GM23248 (cell line): ENCODE measurements at regions not wholly inside any gene's neighbourhood (a gene's known extent, or its start where the extent isn't known, plus 50 kb on each side); places are given as distances from the start of the nearest gene placed in this dataset.

Experiments used
- DNase-seq: peaks from one replicate; pipeline ENCODE4 v3.0.0-alpha.2; 2015
- H2AFZ ChIP-seq: fragments of 200-600 bp; sonication (generic); 2 replicates; pipeline ENCODE4 v1.6.1; 2016; ENCODE audit warnings: antibody characterized with exemption
- H3F3A ChIP-seq: fragments of 200-600 bp; sonication (generic); 2 replicates; pipeline ENCODE4 v1.6.1; 2016; ENCODE audit warnings: mild to moderate bottlenecking, antibody characterized with exemption, mixed run types; ENCODE audit not compliant: insufficient read depth
- H3K27ac ChIP-seq: fragments of 200-600 bp; sonication (generic); 2 replicates; pipeline ENCODE4 v1.5.1; 2016; ENCODE audit warnings: mild to moderate bottlenecking
- H3K27me3 ChIP-seq: fragments of 200-600 bp; sonication (generic); replicated peaks from 2 replicates; pipeline ENCODE4 v1.6.1; 2016; ENCODE audit warnings: mild to moderate bottlenecking; ENCODE audit not compliant: insufficient read depth
- H3K36me3 ChIP-seq: fragments of 200-600 bp; sonication (generic); 2 replicates; pipeline ENCODE4 v1.6.1; 2016; ENCODE audit warnings: low read depth, mild to moderate bottlenecking
- H3K4me1 ChIP-seq: fragments of 200-600 bp; sonication (generic); 2 replicates; pipeline ENCODE4 v1.6.1; 2016; ENCODE audit warnings: mild to moderate bottlenecking; ENCODE audit not compliant: insufficient read depth
- H3K4me2 ChIP-seq: fragments of 200-600 bp; sonication (generic); one replicate; pipeline ENCODE4 v1.6.1; 2016; ENCODE audit warnings: mild to moderate bottlenecking; ENCODE audit not compliant: unreplicated experiment
- H3K4me3 ChIP-seq: fragments of 200-600 bp; sonication (generic); 2 replicates; pipeline ENCODE4 v1.5.1; 2016; ENCODE audit warnings: mild to moderate bottlenecking
- H3K79me2 ChIP-seq: fragments of 200-600 bp; sonication (generic); 2 replicates; pipeline ENCODE4 v1.6.1; 2016; ENCODE audit warnings: mild to moderate bottlenecking; ENCODE audit not compliant: insufficient read depth
- H3K9ac ChIP-seq: fragments of 200-600 bp; sonication (generic); 2 replicates; pipeline ENCODE4 v1.6.1; 2016; ENCODE audit warnings: mild to moderate bottlenecking
- H3K9me2 ChIP-seq: fragments of 200-600 bp; sonication (generic); 2 replicates; pipeline ENCODE4 v1.6.1; 2016; ENCODE audit warnings: mixed run types, mild to moderate bottlenecking, moderate library complexity; ENCODE audit not compliant: insufficient read depth
- H3K9me3 ChIP-seq: fragments of 200-600 bp; sonication (generic); one replicate; pipeline ENCODE4 v1.6.1; 2017; ENCODE audit warnings: low read depth
- H4K20me1 ChIP-seq: fragments of 200-600 bp; sonication (generic); 2 replicates; pipeline ENCODE4 v1.6.0; 2016; ENCODE audit not compliant: insufficient read depth
- EZH2 ChIP-seq: fragments of 200-600 bp; sonication (generic); IDR thresholded peaks from 2 replicates; pipeline ENCODE4 v1.6.1; 2018; ENCODE audit warnings: antibody characterized with exemption, mild to moderate bottlenecking; ENCODE audit not compliant: insufficient read depth, poor library complexity, severe bottlenecking
- EZH2phosphoT487 ChIP-seq: fragments of 200-600 bp; sonication (generic); IDR thresholded peaks from 2 replicates; pipeline ENCODE4 v1.6.1; 2018; ENCODE audit warnings: antibody characterized with exemption, moderate library complexity, mild to moderate bottlenecking, low read depth; ENCODE audit not compliant: insufficient read depth
- WGBS, 2 experiments: methylation state at CpG; one replicate each; pipeline ENCODE4 v1.1.6; 2015 to 2017; ENCODE audit warnings: low lambda C conversion rate in 2 of 2, low coverage in 1 of 2; ENCODE audit errors: missing lambda C conversion rate in 2 of 2; 5-methylcytosine and 5-hydroxymethylcytosine counted together
- in situ Hi-C: fragments of 300-500 bp; cut with MboI; formaldehyde crosslinking; loops from 2 replicates; pipeline ENCODE4 v1.15.0; 2020

GRCh38 chr2:234579231-234579962, 82.5 kb upstream of the ARL4C start:
- 80 to 82% methylated on average over 10 of the region's 10 CpGs for WGBS, 2 experiments
- in situ Hi-C loops = no loop called here

GRCh38 chr2:234578389-234578788, 81.5 kb upstream of the ARL4C start:
- H3K4me1 ChIP-seq = no peaks in the 10 kb centered on the region; the same call in none of the 2 replicates
- H3K4me2 ChIP-seq = no peak overlapping the region
- no peaks in the 10 kb centered on the region for H3K9me3 ChIP-seq
- H3K79me2 ChIP-seq = no peaks in the 10 kb centered on the region
- no peaks in the 10 kb centered on the region for H4K20me1 ChIP-seq
- 96 to 100% methylated on average over 2 of the region's 2 CpGs for WGBS, 2 experiments
- H3K9me2 ChIP-seq = no peaks in the 10 kb centered on the region
- H3K9ac ChIP-seq = no peak overlapping the region
- no peak for TF ChIP-seq EZH2phosphoT487
- no peak for TF ChIP-seq EZH2
- in situ Hi-C loops = no loop called here
- no peak for DNase-seq
- H3K27me3 ChIP-seq = 0 out of 2 replicates have a peak, but pooled peaks cover 2% of the 10 kb centered on the region
- peaks cover 5% of the 10 kb centered on the region; the same call in 1 of the 2 replicates for H3F3A ChIP-seq
- H3K27ac ChIP-seq = no peak overlapping the region
- no peaks in the 10 kb centered on the region for H3K36me3 ChIP-seq
- no peak overlapping the region for H2AFZ ChIP-seq
- no peak overlapping the region for H3K4me3 ChIP-seq

More at GRCh38 chr2:234579231-234579962, 82.5 kb upstream of the ARL4C start:
- Histone ChIP-seq H2AFZ (no peak overlapping the region), H4K20me1 (no peaks in the 10 kb centered on the region), H3K9ac (no peak overlapping the region), H3K27ac (no peak overlapping the region), H3K27me3 (0 out of 2 replicates have a peak, but pooled peaks cover 3% of the 10 kb centered on the region), H3K9me2 (no peaks in the 10 kb centered on the region), H3K4me1 (no peaks in the 10 kb centered on the region; the same call in none of the 2 replicates), H3K9me3 (no peaks in the 10 kb centered on the region), H3F3A (peaks cover 5% of the 10 kb centered on the region; the same call in 1 of the 2 replicates), H3K4me2 (no peak overlapping the region), H3K79me2 (no peaks in the 10 kb centered on the region), H3K36me3 (no peaks in the 10 kb centered on the region), H3K4me3 (no peak overlapping the region)
- TF ChIP-seq EZH2phosphoT487 (no peak), EZH2 (no peak)
- peak; percentile 75 for DNase-seq

GRCh38 chr2:234577191-234577590, 80.3 kb upstream of the ARL4C start:
- in situ Hi-C loops = no loop called here
- Histone ChIP-seq H3K27ac (no peak overlapping the region), H3K9me2 (no peaks in the 10 kb centered on the region), H3K9me3 (no peaks in the 10 kb centered on the region), H2AFZ (no peak overlapping the region), H3K4me1 (no peaks in the 10 kb centered on the region; the same call in none of the 2 replicates), H3K4me2 (no peak overlapping the region), H4K20me1 (no peaks in the 10 kb centered on the region), H3F3A (peaks cover 5% of the 10 kb centered on the region; the same call in 1 of the 2 replicates), H3K36me3 (no peaks in the 10 kb centered on the region), H3K4me3 (no peak overlapping the region), H3K79me2 (no peaks in the 10 kb centered on the region), H3K9ac (no peak overlapping the region), H3K27me3 (no peaks in the 10 kb centered on the region)
- whole genome bisulfite sequencing, 2 experiments = 77 to 82% methylated on average over 5 of the region's 5 CpGs
- DNase-seq = no peak
- no peak for TF ChIP-seq EZH2

GRCh38 chr2:234571620-234572407, 74.9 kb upstream of the ARL4C start:
- DNase-seq = no peak
- in situ Hi-C loops = loop anchor here (25.0 kb wide), 1 partner anchor 390 kb away; the partner anchor contains the start of gene SH3BP4
- 91% methylated on average over 9 of the region's 9 CpGs for WGBS, 2 experiments

More at GRCh38 chr2:234571620-234572407, 74.9 kb upstream of the ARL4C start:
- no peak for TF ChIP-seq EZH2phosphoT487
- TF ChIP-seq EZH2 = no peak
- no peaks in the 10 kb centered on the region for H3K9me2 ChIP-seq
- H3K79me2 ChIP-seq = no peaks in the 10 kb centered on the region
- no peak overlapping the region for H3K4me3 ChIP-seq
- H3K4me1 ChIP-seq = 0 out of 2 replicates have a peak, but pooled peaks cover 3% of the 10 kb centered on the region
- no peak overlapping the region for H3K27ac ChIP-seq
- no peaks in the 10 kb centered on the region for H3K9me3 ChIP-seq
- no peak overlapping the region for H2AFZ ChIP-seq
- H3K27me3 ChIP-seq = no peaks in the 10 kb centered on the region
- H3K4me2 ChIP-seq = no peak overlapping the region
- no peaks in the 10 kb centered on the region for H3F3A ChIP-seq
- H3K36me3 ChIP-seq = no peaks in the 10 kb centered on the region
- H4K20me1 ChIP-seq = no peaks in the 10 kb centered on the region
- H3K9ac ChIP-seq = no peak overlapping the region
